Panc1 (cell line): ENCODE measurements at regions not wholly inside any gene's neighbourhood (a gene's known extent, or its start where the extent isn't known, plus 50 kb on each side); places are given as distances from the start of the nearest gene placed in this dataset.

ENCODE experiments used
- POLR2AphosphoS5 ChIP-seq: IDR thresholded peaks from 2 replicates; pipeline ENCODE4 v1.6.1; 2012; ENCODE audit warnings: mild to moderate bottlenecking, low read depth, low read length, moderate library complexity
- SIN3A ChIP-seq: IDR thresholded peaks from 2 replicates; pipeline ENCODE4 v1.6.1; 2012; ENCODE audit warnings: low read depth, mild to moderate bottlenecking, low read length, moderate library complexity, borderline replicate concordance; ENCODE audit not compliant: insufficient read depth
- TCF7L2 ChIP-seq: IDR thresholded peaks from 2 replicates; pipeline ENCODE4 v1.6.1; 2011; ENCODE audit warnings: mild to moderate bottlenecking, low read depth, low read length, inconsistent platforms
- TF ChIP-seq, protein P1 (sequence below): fragments of 450-650 bp; IDR thresholded peaks from 2 replicates; pipeline ENCODE4 v1.5.1; 2017; ENCODE audit warnings: mild to moderate bottlenecking
- TF ChIP-seq, protein P2 (sequence below), 2 experiments: IDR thresholded peaks; 2 replicates each; pipeline ENCODE4 v1.6.1; 2011 to 2012; ENCODE audit warnings: low read depth in 2 of 2, control low read depth in 1 of 2, low read length in 1 of 2, mild to moderate bottlenecking in 1 of 2, moderate library complexity in 1 of 2; ENCODE audit not compliant: insufficient read depth in 1 of 2

DNA sequence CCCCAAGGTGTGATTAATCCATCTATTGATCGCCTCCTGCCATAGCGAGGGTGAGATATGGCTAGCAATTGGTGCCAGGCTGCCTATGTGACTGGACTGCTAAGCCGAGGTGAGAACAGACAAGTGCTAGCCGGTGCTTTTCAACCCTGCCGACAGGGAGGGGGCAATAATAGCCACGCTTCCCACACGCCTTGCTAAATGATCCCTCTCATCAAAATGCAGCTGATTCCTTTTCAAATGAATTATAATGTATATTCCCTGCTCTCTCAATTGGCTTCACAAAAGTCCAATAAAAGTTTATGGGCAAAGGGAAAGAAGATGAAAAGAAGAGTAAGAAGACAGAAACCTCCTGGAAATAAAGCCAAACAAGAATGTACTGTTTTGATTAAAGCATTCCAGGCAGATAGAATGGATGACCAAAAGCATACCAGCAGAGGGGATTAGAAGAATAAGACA, 235.6 kb downstream of the ICOS start:
- TF ChIP-seq, protein P1, sequence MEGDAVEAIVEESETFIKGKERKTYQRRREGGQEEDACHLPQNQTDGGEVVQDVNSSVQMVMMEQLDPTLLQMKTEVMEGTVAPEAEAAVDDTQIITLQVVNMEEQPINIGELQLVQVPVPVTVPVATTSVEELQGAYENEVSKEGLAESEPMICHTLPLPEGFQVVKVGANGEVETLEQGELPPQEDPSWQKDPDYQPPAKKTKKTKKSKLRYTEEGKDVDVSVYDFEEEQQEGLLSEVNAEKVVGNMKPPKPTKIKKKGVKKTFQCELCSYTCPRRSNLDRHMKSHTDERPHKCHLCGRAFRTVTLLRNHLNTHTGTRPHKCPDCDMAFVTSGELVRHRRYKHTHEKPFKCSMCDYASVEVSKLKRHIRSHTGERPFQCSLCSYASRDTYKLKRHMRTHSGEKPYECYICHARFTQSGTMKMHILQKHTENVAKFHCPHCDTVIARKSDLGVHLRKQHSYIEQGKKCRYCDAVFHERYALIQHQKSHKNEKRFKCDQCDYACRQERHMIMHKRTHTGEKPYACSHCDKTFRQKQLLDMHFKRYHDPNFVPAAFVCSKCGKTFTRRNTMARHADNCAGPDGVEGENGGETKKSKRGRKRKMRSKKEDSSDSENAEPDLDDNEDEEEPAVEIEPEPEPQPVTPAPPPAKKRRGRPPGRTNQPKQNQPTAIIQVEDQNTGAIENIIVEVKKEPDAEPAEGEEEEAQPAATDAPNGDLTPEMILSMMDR = no peak
- TF ChIP-seq POLR2AphosphoS5 (no peak), TCF7L2 (no peak), SIN3A (no peak)
- TF ChIP-seq, protein P2, sequence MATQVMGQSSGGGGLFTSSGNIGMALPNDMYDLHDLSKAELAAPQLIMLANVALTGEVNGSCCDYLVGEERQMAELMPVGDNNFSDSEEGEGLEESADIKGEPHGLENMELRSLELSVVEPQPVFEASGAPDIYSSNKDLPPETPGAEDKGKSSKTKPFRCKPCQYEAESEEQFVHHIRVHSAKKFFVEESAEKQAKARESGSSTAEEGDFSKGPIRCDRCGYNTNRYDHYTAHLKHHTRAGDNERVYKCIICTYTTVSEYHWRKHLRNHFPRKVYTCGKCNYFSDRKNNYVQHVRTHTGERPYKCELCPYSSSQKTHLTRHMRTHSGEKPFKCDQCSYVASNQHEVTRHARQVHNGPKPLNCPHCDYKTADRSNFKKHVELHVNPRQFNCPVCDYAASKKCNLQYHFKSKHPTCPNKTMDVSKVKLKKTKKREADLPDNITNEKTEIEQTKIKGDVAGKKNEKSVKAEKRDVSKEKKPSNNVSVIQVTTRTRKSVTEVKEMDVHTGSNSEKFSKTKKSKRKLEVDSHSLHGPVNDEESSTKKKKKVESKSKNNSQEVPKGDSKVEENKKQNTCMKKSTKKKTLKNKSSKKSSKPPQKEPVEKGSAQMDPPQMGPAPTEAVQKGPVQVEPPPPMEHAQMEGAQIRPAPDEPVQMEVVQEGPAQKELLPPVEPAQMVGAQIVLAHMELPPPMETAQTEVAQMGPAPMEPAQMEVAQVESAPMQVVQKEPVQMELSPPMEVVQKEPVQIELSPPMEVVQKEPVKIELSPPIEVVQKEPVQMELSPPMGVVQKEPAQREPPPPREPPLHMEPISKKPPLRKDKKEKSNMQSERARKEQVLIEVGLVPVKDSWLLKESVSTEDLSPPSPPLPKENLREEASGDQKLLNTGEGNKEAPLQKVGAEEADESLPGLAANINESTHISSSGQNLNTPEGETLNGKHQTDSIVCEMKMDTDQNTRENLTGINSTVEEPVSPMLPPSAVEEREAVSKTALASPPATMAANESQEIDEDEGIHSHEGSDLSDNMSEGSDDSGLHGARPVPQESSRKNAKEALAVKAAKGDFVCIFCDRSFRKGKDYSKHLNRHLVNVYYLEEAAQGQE (IDR thresholded peaks at IDR 0.05; ENCODE audit: insufficient read depth in 1 of 2, low read depth in 2 of 2, low read length in 1 of 2) = no peak
